Ovary (tissue), 3 donors: ENCODE measurements at regions not wholly inside any gene's neighbourhood (a gene's known extent, or its start where the extent isn't known, plus 50 kb on each side); places are given as distances from the start of the nearest gene placed in this dataset.

Experiments used
- CTCF ChIP-seq, 3 donors: fragments of 450-650 bp in 2 of 3; fragments of 200-600 bp in 1 of 3; IDR thresholded peaks; one replicate each; pipeline versions ENCODE4 v1.5.1 to v1.8.0; 2016 to 2022; ENCODE audit warnings: antibody characterized with exemption in 3 of 3, mild to moderate bottlenecking in 1 of 3
- EP300 ChIP-seq: sonication (generic); formaldehyde crosslinking; IDR thresholded peaks from one replicate; pipeline ENCODE4 v1.6.1; 2017; ENCODE audit warnings: antibody characterized with exemption
- POLR2A ChIP-seq: fragments of 450-650 bp; IDR thresholded peaks from one replicate; pipeline ENCODE4 v1.6.1; 2017; ENCODE audit warnings: antibody characterized with exemption, mild to moderate bottlenecking, moderate library complexity
- donor health status: DM: no; HTN: no; CAD: no.

GRCh38 chr12:127425474-127425873 lies 841.5 kb upstream of the TMEM132C start:
- TF ChIP-seq CTCF (IDR thresholded peaks at IDR 0.05) = no peak
- no peak for TF ChIP-seq POLR2A
- TF ChIP-seq EP300 = no peak
